ENCODE measurements at regions not wholly inside any gene's neighbourhood (a gene's known extent, or its start where the extent isn't known, plus 50 kb on each side); places are given as distances from the start of the nearest gene placed in this dataset.

DNA sequence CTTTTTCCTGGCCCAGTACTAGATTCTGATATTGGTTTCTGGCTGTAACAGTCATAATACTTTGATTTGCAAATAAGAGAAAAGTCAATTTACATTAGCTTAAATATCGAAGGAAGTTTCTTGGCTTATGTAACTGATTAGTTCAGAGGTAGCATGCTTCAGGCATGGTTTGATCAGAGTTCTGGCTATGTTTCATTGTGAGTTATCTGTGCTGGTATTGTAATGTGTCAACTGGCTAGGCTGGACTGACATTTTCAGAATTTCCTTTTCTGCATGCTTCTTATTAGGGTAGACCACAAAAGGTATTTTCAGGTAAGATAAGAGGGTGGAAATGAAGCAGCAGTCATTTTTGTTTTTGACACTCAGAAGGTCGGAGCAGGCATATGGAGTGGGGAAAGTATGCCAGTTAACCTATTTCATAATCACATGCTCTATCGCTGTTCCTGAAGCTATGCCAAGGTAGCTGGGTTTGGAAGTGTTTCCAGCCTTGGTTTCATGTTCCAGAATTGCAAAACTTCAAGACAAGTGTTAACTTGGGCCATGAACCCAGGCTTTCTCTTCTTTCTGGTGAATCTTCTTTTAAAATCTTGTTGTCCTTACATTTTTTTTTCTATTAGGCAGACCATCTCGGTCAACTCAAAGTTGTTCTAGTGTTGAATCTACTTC, 244.9 kb downstream of the DHX35 start:
- TF ChIP-seq, protein P1, sequence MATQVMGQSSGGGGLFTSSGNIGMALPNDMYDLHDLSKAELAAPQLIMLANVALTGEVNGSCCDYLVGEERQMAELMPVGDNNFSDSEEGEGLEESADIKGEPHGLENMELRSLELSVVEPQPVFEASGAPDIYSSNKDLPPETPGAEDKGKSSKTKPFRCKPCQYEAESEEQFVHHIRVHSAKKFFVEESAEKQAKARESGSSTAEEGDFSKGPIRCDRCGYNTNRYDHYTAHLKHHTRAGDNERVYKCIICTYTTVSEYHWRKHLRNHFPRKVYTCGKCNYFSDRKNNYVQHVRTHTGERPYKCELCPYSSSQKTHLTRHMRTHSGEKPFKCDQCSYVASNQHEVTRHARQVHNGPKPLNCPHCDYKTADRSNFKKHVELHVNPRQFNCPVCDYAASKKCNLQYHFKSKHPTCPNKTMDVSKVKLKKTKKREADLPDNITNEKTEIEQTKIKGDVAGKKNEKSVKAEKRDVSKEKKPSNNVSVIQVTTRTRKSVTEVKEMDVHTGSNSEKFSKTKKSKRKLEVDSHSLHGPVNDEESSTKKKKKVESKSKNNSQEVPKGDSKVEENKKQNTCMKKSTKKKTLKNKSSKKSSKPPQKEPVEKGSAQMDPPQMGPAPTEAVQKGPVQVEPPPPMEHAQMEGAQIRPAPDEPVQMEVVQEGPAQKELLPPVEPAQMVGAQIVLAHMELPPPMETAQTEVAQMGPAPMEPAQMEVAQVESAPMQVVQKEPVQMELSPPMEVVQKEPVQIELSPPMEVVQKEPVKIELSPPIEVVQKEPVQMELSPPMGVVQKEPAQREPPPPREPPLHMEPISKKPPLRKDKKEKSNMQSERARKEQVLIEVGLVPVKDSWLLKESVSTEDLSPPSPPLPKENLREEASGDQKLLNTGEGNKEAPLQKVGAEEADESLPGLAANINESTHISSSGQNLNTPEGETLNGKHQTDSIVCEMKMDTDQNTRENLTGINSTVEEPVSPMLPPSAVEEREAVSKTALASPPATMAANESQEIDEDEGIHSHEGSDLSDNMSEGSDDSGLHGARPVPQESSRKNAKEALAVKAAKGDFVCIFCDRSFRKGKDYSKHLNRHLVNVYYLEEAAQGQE (tag by site-specific recombination; IDR thresholded peaks at IDR 0.05) = no peak
- TF ChIP-seq REPIN1 (tag by site-specific recombination; IDR thresholded peaks at IDR 0.05; ENCODE audit: low read depth) = no peak
- TF ChIP-seq ZNF433 (tag by site-specific recombination; IDR thresholded peaks at IDR 0.05; ENCODE audit: low read depth) = no peak
- TF ChIP-seq, protein P2, sequence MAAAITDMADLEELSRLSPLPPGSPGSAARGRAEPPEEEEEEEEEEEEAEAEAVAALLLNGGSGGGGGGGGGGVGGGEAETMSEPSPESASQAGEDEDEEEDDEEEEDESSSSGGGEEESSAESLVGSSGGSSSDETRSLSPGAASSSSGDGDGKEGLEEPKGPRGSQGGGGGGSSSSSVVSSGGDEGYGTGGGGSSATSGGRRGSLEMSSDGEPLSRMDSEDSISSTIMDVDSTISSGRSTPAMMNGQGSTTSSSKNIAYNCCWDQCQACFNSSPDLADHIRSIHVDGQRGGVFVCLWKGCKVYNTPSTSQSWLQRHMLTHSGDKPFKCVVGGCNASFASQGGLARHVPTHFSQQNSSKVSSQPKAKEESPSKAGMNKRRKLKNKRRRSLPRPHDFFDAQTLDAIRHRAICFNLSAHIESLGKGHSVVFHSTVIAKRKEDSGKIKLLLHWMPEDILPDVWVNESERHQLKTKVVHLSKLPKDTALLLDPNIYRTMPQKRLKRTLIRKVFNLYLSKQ (tag by site-specific recombination; IDR thresholded peaks at IDR 0.05; ENCODE audit: borderline replicate concordance) = no peak
- TF ChIP-seq RBAK (tag by site-specific recombination; IDR thresholded peaks at IDR 0.05) = no peak

Data from HEK293 (cell line).